ENCODE measurements at regions not wholly inside any gene's neighbourhood (a gene's known extent, or its start where the extent isn't known, plus 50 kb on each side); places are given as distances from the start of the nearest gene placed in this dataset.

DNA sequence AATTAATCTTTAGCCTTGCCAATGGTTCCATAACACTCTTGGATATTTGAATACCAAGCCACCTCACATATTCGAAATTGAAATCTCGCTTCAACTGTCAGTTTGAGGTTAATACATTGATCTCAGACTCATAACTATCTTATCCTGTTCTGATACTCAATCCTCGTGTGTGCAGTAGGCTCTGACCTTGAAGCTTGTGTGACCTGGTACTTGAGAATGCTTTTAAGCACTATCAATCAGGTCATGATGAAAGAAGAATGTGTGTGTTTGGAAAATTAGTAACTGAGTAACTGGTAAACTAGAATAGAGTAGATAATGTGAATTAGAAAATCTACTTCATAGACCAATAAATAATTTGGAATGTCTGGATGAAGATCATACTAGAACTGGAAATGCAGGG lies 1266.7 kb downstream of the MAT2B start:
- H3K4me3 ChIP-seq (ENCODE audit: low read length), result no peak overlapping the region
- no peak for TF ChIP-seq ZNF274 (IDR thresholded peaks at IDR 0.05; ENCODE audit: low read depth, low read length)

DNA sequence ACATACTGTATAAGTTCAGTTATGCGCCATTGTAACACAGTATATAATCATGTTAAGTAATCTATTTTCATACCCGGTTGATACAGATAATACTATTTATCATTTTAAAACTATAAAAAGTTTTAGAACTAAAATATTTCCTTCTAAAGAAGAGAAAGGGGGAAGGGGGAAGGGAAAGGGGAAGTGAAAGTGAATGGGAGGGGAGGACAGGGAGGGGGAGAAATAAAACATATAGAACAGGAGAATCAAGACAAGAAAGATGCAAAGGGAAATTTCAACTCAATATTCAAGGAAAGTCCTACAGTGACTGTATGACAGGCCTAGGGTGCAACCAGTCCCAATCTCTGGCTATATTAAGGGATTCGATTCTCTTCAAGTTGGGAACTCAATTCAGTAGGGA lies 1278.8 kb downstream of the MAT2B start:
- H3K4me3 ChIP-seq (ENCODE audit: low read length), result no peak overlapping the region
- TF ChIP-seq ZNF274 (IDR thresholded peaks at IDR 0.05; ENCODE audit: low read depth, low read length), result no peak

DNA sequence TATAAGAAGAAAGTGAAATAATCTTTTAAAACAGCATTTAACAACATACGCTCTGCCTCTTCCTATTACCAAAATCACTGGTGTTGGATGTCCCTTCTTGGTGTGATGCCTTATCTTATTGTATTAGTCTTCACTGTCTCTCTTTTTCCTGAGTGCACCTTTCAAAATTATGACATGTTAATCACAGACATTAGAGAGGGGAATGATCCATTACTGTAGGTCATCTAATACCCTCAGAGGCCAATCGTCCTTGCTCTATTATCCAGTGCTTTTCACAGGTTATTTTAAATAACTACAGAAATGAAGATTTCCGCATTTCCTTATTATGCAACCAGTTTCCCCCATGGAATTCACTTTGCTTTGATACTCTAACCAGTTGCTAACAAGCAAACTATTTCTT lies 1292.7 kb downstream of the MAT2B start:
- H3K4me3 ChIP-seq (ENCODE audit: low read length), result no peak overlapping the region
- no peak for TF ChIP-seq ZNF274 (IDR thresholded peaks at IDR 0.05; ENCODE audit: low read depth, low read length)

DNA sequence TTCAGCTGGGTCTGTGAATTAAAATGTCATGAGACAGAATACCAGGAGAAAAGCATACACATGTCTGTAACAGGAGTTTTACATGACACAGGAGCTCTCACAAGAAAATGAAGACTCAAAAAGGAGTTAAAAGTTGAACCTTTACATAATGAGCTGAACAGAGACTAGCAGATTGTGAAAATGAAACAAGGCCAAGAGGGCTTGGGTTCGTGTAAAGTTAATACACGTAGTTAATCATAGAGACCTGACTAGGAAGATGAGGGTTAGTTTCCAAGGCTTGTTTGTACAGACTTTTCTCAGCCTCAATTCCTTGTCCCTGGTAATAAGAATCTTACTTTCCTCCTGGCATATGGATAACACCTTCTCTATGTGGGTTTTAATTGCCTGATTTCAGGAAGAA lies 1294.0 kb downstream of the MAT2B start:
- no peak for TF ChIP-seq ZNF274 (IDR thresholded peaks at IDR 0.05; ENCODE audit: low read depth, low read length)

DNA sequence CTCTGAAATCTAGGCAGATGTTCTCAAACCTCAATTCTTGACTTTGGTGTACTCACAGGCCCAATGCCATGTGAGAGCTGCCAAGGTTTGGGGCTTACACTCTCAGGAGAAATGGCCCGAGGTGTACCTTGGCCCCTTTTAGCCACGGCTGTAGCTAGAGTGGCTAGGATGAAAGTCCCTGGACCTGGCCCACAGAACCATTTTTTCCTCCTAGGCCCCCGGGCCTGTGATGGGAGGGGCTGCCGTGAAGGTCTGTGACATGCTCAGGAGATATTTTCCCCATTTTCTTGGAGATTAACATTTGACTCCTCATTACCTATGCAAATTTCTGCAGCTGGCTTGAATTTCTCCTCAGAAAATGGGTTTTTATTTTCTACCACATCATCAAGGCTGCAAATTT lies 1296.5 kb downstream of the MAT2B start:
- TF ChIP-seq ZNF274 (IDR thresholded peaks at IDR 0.05; ENCODE audit: low read depth, low read length), result no peak

More for the DNA sequence above, 1294.0 kb downstream of the MAT2B start:
- no peak overlapping the region for H3K4me3 ChIP-seq (ENCODE audit: low read length)

DNA sequence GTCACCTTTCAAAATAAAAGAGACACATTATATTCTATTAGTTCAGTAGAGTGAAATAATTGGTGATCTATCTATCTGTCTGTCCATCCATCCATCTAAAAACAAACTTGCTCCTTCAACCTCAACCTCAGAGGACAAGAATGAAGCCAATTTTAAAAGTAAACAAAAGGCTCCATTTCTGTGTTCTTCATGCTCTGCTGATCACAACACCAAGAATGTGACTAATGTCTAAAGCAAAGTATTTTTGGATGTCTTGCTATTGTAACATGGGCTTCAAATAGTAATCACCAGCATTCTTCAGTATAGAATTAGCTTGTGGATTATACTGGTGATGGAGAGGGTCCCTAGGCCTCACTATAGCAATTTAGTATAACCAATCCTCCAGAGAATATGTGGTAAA lies 1304.4 kb downstream of the MAT2B start:
- no peak overlapping the region for H3K4me3 ChIP-seq (ENCODE audit: low read length)
- no peak for TF ChIP-seq ZNF274 (IDR thresholded peaks at IDR 0.05; ENCODE audit: low read depth, low read length)

More for the DNA sequence above, 1296.5 kb downstream of the MAT2B start:
- no peak overlapping the region for H3K4me3 ChIP-seq (ENCODE audit: low read length)

DNA sequence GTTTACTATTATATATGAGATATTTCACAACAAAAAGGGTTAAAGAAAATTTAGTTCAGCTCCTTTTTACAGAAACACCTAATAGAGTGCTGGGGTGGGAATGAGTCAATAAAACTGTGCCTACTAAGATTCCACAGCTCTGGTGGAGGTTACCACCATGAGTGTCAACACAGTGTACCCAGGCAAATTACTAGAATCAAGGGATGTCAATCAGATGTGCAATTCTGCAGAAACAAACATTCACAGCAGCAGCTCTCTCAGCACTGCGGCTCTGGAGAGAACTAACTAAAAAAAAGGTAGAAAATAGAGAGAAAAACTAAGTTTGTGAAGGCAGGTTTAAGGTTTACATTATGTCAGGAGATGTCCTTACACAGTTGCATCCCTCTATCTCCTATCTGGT lies 1313.0 kb downstream of the MAT2B start:
- H3K4me3 ChIP-seq (ENCODE audit: low read length), result no peak overlapping the region
- no peak for TF ChIP-seq ZNF274 (IDR thresholded peaks at IDR 0.05; ENCODE audit: low read depth, low read length)

DNA sequence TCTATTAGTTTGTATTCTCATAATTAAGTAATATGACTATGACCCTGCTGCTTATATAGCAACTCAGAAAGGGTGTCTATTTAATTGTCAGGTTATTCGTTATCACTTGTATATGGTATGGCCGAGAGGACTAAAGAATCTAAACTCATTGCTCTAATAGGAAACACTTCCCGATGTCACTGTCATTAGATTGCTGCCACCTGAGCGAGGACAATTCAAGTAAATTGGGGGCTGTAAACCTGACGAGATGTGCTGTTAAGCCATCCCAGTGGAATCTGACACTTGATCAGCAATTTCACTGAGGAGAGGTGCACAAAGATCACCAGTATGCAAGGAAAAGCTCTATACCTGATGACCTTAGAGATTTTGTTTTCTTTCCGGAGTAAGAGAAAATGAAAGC lies 1319.3 kb downstream of the MAT2B start:
- no peak for TF ChIP-seq ZNF274 (IDR thresholded peaks at IDR 0.05; ENCODE audit: low read depth, low read length)
- H3K4me3 ChIP-seq (ENCODE audit: low read length), result no peak overlapping the region

DNA sequence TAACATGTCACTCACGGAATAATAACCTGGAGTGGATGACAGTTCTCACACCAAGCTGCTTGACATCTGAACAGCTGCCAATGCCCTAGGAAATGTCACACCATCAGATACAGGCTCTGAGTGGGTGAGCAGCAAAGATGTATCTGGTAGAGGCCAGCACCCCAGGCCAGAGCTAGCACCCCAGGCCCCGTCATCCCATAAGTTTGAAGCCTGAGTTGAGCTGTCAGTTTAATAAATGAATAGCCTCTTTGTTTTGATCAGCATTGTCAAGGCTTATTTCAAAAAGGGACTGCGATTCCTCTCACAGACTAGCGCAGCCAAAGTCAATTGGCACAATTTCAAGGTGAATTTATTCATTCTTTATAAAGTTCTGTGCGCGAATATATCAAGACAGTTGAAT lies 1327.1 kb downstream of the MAT2B start:
- TF ChIP-seq ZNF274 (IDR thresholded peaks at IDR 0.05; ENCODE audit: low read depth, low read length), result no peak
- no peak overlapping the region for H3K4me3 ChIP-seq (ENCODE audit: low read length)

DNA sequence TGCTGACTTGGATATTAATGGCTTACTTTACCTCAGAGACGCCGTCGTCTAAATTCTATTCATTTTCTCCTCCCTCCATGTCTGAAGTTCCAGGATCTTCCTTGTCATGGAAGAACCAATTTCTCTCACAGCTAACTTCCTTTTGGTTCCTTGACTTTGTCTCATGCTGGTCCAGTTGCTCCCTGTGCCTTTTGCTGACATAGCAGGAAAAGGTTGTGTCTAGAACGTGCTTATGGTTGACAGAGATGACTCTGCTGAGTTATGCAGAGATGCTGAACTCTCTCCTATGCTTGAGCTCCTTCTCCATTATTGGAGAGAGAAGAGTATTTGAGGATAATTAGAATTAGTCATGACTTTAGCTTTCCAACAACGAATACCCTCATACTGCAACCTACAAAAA lies 1338.9 kb downstream of the MAT2B start:
- no peak for TF ChIP-seq ZNF274 (IDR thresholded peaks at IDR 0.05; ENCODE audit: low read depth, low read length)
- no peak overlapping the region for H3K4me3 ChIP-seq (ENCODE audit: low read length)

DNA sequence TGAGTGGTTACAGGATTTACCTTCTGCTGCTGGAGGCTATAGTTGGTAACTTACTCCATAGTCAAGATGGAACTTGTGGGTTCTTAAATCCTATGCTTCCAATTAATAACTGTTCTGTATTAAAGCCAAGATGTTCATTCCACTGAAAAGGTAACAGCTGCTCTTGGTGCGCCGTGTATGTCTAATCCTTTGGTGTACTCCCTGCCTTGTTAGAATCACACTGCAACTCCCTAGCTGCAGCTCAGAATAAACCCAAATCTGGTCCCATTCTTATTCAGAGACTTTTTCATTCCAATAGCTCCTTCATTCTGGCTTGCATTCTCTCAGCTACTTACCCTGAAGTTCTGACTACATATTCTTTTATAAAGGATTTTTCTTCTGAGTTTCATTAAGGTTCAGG lies 1355.5 kb downstream of the MAT2B start:
- TF ChIP-seq ZNF274 (IDR thresholded peaks at IDR 0.05; ENCODE audit: low read depth, low read length), result no peak
- H3K4me3 ChIP-seq (ENCODE audit: low read length), result no peak overlapping the region

DNA sequence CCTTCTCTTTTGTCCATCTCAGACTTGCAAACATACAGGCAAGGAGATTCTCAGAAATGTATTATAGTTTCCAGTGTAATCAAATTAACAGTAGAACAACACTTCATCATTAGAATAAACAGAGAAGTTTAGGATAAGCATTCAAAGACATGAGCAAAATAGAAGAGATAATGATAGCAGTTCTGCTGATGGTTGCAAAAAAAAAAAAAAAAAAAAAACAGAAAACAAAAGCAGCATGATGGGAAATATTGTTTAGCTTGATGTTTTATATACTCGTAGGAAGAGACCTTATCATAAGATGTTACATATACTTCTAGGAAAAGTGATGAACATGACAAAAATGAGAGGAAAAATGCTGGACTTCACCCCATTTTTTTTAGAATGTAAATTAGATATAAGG lies 1356.2 kb downstream of the MAT2B start:
- no peak for TF ChIP-seq ZNF274 (IDR thresholded peaks at IDR 0.05; ENCODE audit: low read depth, low read length)
- no peak overlapping the region for H3K4me3 ChIP-seq (ENCODE audit: low read length)

DNA sequence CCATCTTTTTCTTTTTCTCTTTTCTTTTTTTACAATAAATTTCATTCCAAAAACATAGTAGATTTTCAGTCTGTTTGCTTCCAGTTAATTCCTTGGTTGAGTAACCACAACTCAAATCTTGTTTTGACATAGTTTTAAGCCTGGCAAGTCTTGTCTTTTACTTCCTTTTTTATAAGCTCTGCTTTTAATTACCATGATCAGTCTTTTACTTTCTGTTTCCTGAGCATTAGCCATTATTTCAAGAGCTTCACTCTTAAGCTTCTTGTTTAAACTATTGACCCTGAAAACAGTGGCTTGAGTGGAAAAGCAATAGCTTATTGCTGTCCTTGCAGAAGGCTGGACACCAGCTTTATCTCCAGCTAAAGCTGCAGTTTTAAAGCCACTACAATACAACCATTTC lies 1363.3 kb downstream of the MAT2B start:
- TF ChIP-seq ZNF274 (IDR thresholded peaks at IDR 0.05; ENCODE audit: low read depth, low read length), result no peak
- H3K4me3 ChIP-seq (ENCODE audit: low read length), result no peak overlapping the region

DNA sequence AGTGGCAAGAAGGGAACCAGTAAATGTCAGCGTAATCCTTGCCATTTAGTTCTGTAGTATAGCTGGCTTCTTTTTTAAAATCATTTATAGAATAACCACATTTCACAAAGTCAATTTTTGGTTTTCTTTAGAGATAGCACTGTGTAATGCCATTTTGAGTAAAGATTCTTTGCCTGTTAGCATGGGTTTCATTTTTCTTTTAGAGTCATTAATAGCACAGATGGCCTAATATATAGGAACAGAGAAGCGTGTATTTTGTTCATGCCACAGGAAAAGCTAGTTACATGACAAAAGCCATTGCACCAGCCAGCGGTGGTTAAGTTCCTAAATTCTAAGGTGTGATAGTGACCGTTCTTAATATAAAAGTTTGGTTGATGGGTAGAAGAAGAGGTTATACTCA lies 1363.9 kb downstream of the MAT2B start:
- no peak overlapping the region for H3K4me3 ChIP-seq (ENCODE audit: low read length)
- TF ChIP-seq ZNF274 (IDR thresholded peaks at IDR 0.05; ENCODE audit: low read depth, low read length), result no peak

DNA sequence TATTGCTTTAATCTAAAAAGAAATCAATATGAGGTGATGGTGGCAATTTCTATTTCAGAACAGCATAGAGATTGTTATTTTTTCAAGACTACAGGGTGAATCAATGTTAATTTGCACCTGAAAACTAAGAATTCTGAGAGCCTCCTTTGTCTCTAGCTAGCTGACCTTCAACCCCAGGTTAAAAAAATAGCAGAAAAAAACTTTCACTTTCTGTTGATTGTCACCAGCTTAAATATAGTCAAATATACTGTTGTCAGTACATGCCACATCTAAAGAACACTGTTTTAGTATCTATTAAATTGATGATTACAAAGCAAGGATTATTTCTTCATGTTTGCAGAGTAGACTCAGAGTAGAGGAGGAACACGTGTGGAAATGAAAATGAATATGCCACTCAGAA lies 1371.4 kb downstream of the MAT2B start:
- H3K4me3 ChIP-seq (ENCODE audit: low read length), result no peak overlapping the region
- no peak for TF ChIP-seq ZNF274 (IDR thresholded peaks at IDR 0.05; ENCODE audit: low read depth, low read length)

DNA sequence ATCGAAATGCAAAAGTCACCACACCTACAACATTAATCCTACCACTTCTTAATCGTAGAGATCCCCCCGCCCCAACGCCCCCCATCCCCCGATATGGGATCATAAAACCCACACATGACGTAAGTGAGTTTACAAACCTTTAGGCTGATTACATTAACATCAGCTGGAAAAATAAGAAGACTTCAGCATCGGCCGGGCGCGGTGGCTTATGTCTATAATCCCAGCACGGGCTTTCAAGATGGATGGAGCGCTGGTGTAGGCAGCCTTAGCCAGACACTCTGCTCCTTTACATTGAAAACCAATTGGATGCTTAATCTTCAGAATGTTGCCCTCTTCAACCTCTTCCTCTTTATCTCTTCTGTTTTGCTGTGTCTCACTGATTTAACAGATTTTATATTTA lies 1376.0 kb downstream of the MAT2B start:
- TF ChIP-seq ZNF274 (IDR thresholded peaks at IDR 0.05; ENCODE audit: low read depth, low read length), result no peak
- H3K4me3 ChIP-seq (ENCODE audit: low read length), result no peak overlapping the region

DNA sequence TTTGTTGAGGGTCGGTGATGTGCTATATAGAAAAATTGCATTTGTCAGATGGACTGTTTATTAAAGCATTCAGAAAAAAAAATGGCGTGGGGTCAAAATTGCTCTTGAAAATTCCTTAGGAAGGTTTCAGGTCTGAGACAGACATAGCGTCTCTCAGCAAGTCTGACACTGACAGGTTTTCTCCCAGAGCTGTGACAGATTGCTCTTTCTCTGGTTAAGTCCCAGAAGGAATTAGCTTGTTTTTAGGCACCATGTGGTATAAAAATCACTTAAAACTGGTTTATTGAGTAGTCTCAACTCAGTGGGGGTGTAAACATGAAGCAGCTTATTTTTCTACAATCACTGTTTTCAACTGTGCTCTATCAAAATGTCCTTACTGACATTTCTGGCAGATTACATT lies 1379.8 kb downstream of the MAT2B start:
- no peak for TF ChIP-seq ZNF274 (IDR thresholded peaks at IDR 0.05; ENCODE audit: low read depth, low read length)
- no peak overlapping the region for H3K4me3 ChIP-seq (ENCODE audit: low read length)
